ENCODE measurements at regions not wholly inside any gene's neighbourhood (a gene's known extent, or its start where the extent isn't known, plus 50 kb on each side); places are given as distances from the start of the nearest gene placed in this dataset.

- no peak for TF ChIP-seq TAF1 (IDR thresholded peaks at IDR 0.05; ENCODE audit: borderline replicate concordance, insufficient read depth, low read length)
- TF ChIP-seq FOXP2 (optimal IDR thresholded peaks at IDR 0.05; ENCODE audit: borderline replicate concordance, extremely low read depth, extremely low read length, insufficient read depth): no peak
- TF ChIP-seq SIN3A (IDR thresholded peaks at IDR 0.05; ENCODE audit: borderline replicate concordance, insufficient read depth, low read length): no peak
- no peak for TF ChIP-seq REST (IDR thresholded peaks at IDR 0.05; ENCODE audit: insufficient read depth in 1 of 2, low read depth in 2 of 2, low read length in 2 of 2)
- TF ChIP-seq POLR2AphosphoS5 (IDR thresholded peaks at IDR 0.05; ENCODE audit: low read depth, low read length): no peak
These were observed 326.9 kb upstream of the UBE2E3 start for GRCh38 chr2:180653481-180653880.

GRCh38 chr2:180652794-180653193 lies 327.6 kb upstream of the UBE2E3 start:
- TF ChIP-seq SIN3A (IDR thresholded peaks at IDR 0.05; ENCODE audit: borderline replicate concordance, insufficient read depth, low read length): no peak
- TF ChIP-seq FOXP2 (optimal IDR thresholded peaks at IDR 0.05; ENCODE audit: borderline replicate concordance, extremely low read depth, extremely low read length, insufficient read depth): no peak
- TF ChIP-seq POLR2AphosphoS5 (IDR thresholded peaks at IDR 0.05; ENCODE audit: low read depth, low read length): no peak
- TF ChIP-seq REST (IDR thresholded peaks at IDR 0.05; ENCODE audit: insufficient read depth in 1 of 2, low read depth in 2 of 2, low read length in 2 of 2): no peak
- TF ChIP-seq TAF1 (IDR thresholded peaks at IDR 0.05; ENCODE audit: borderline replicate concordance, insufficient read depth, low read length): no peak

- TF ChIP-seq TAF1 (IDR thresholded peaks at IDR 0.05; ENCODE audit: borderline replicate concordance, insufficient read depth, low read length) (no peak), POLR2AphosphoS5 (IDR thresholded peaks at IDR 0.05; ENCODE audit: low read depth, low read length) (no peak)
These were observed 328.8 kb upstream of the UBE2E3 start for GRCh38 chr2:180651596-180651995.

GRCh38 chr2:180647621-180648020 lies 332.8 kb upstream of the UBE2E3 start:
- TF ChIP-seq FOXP2 (optimal IDR thresholded peaks at IDR 0.05; ENCODE audit: borderline replicate concordance, extremely low read depth, extremely low read length, insufficient read depth): no peak
- no peak for TF ChIP-seq TAF1 (IDR thresholded peaks at IDR 0.05; ENCODE audit: borderline replicate concordance, insufficient read depth, low read length)
- no peak for TF ChIP-seq SIN3A (IDR thresholded peaks at IDR 0.05; ENCODE audit: borderline replicate concordance, insufficient read depth, low read length)
- TF ChIP-seq POLR2AphosphoS5 (IDR thresholded peaks at IDR 0.05; ENCODE audit: low read depth, low read length): no peak
- TF ChIP-seq REST (IDR thresholded peaks at IDR 0.05; ENCODE audit: insufficient read depth in 1 of 2, low read depth in 2 of 2, low read length in 2 of 2): no peak

GRCh38 chr2:180647221-180647620 lies 333.2 kb upstream of the UBE2E3 start:
- no peak for TF ChIP-seq REST (IDR thresholded peaks at IDR 0.05; ENCODE audit: insufficient read depth in 1 of 2, low read depth in 2 of 2, low read length in 2 of 2)
- no peak for TF ChIP-seq POLR2AphosphoS5 (IDR thresholded peaks at IDR 0.05; ENCODE audit: low read depth, low read length)
